Activated CD8-positive, alpha-beta memory T cell treated with anti-CD3 and anti-CD28 coated beads for 1 hour (primary cell): ENCODE measurements at regions not wholly inside any gene's neighbourhood (a gene's known extent, or its start where the extent isn't known, plus 50 kb on each side); places are given as distances from the start of the nearest gene placed in this dataset.

ENCODE experiments used
- DNase-seq, 2 donors: peaks; one replicate each; pipeline ENCODE4 v3.0.0-alpha.2; 2020; ENCODE audit warnings: low read depth in 1 of 2; ENCODE audit errors: extremely low read depth in 1 of 2

DNA sequence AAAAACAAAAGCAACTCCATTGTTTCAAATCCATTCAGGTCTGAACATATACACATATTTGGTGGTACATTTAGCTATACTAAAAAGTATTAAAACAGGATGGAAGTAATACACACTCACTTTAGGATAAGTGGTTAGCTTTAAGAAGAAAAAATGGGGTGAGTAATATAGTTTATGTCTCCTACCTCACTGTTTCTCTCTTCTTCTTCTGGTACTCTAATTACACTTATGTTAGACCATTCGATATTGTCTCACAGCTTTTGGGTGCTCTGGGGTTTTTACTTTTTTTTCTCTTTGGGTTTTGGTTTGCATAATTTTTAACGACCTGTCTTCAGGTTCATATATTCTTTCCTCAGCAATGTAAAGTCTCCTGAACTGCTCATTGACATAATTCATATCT lies 75.4 kb upstream of the AKAP13 start:
- no peak for DNase-seq

- DNase-seq = no peak
These were observed 73.3 kb upstream of the AKAP13 start for GRCh38 chr15:85306946-85307686.

DNA sequence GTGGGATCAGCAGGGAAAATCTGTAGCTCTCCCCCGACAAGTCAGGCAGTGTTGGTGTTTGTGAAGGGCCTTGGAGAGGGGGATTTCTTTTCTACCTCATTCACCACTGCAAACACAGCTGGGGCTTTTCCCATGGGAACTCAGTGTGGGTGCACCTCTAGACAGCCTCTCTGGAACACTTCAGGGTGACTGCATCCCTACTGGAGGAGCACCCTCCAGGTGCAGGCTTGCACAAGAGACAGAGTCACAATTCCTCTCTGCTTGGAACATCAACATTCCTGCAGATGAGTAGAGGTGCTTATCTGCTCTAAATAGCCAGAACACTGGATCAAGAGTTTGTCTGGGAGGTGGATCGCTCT lies 72.7 kb upstream of the AKAP13 start:
- no peak for DNase-seq

DNA sequence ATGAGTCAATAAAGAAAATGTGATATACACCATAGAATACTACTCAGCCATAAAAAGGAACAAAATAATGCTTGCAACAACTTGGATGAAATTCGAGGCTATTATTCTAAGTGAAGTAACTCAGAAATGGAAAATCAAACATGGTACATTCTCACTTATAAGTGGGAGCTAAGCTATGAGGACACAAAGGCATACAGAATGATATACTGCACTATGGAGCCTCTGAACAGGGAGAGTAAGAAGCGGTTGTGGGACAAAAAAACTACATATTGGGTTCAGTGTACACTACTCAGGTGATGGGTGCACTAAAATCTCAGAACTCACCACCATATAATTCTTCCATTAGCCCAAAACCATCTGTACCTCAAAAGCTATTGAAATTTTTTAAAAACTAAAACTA lies 68.8 kb upstream of the AKAP13 start:
- DNase-seq = no peak

- no peak for DNase-seq
These were observed 67.9 kb upstream of the AKAP13 start for GRCh38 chr15:85312486-85312885.

DNA sequence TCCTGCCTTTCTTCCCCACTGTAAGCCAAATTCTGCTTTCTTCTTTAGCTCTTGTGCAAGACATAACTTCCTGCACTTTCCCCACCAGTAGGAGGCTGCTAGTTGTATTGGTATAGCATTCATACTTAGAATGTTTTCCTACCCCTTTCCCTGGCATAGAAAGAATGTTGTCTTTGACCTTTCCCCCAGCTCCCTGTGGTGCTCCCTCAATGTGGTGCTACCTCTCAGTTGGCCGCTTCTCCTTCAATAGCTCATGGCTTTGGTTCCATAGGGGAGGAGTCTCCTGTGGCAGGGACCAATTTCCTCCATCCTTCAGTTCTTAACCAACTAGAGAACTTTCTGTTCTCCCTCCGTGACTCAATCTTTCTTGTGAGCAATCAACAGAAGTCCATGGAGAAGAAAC lies 67.5 kb upstream of the AKAP13 start:
- no peak for DNase-seq

DNA sequence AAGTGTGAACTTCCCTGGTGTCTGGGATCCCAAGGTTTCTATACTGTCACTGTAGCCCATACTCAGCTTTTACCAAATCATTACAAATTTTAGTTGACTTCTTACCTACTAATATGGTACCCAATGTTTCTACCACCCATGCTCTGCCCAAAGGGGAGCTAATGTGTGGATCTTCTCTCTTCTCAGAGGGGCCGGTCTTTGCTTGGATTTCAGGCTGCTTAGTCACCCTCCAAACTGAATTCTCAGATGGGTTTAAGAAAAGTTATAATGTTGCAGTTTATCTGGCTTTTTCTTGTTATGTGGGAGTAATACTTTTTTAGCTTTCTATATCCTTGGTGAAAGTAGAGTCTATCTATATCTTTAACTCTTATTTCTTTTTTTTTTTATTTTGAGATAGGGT lies 67.1 kb upstream of the AKAP13 start:
- no peak for DNase-seq

DNA sequence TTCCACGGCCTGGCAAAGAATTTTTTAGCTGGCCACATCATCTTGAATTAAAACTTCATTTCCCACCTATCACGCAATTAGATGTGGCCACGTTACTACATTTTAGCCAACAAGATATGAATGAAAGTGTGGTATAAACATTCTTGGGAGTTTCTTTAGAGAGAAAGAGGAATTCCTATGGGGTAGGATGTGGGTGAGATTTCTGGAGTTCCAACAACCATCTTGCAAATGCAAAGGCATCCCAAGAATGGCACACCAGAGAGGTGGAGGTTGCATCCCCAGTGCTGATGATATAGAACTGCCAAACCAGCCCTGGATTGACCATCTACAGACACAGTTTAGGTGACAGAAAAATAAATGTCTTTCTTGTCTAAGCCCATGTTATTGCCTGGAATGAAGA lies 66.3 kb upstream of the AKAP13 start:
- DNase-seq = no peak

- DNase-seq = no peak
These were observed 65.8 kb upstream of the AKAP13 start for GRCh38 chr15:85314633-85315032.

GRCh38 chr15:85316244-85316934 lies 64.0 kb upstream of the AKAP13 start:
- no peak for DNase-seq

DNA sequence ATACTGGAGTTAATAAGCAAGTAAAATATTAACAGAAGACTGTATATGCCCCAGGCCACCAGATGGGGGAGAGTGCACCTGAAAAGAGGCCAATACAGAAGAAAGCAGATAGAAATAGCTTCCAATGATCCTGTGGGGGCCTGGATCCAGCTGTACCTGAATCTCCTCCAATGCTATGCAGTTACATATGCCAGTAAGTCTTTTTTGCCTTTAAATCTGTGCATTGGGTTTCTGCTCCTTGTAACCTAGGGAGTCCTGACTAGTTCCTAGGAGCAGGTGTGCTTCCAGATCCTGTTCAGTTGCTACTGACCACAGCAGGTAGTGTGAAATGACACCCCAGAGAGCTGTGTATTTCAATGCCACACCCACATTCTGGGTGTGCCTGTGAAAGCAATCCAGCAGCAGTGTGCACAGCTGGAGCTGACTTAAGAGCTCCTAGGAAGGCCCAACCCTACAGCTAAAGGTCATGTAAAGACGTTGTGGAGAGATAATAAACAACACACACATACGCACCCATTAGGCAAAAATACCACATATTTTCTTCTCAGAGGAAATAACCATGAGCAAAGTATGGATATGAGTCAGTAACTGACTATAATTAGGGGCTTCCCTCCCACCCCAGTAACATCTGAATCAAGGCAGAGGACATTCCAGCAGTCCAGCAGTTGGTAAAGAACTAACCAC lies 62.2 kb upstream of the AKAP13 start:
- DNase-seq = no peak

DNA sequence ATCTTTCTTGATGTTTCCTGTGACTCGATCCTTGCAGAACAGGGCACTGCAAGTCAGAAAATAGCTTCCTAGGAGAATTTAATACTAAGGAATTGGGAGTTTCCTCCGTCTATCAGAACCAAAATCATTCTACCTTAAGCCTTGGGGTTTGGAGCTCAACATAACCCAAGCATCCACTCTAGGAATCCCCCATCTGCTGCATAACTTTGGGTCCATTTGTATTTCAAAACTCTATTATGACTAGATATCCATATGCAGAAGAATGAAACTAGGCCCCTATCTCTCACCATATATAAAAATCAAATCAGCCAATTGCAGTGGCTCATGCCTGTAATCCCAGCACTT lies 61.7 kb upstream of the AKAP13 start:
- DNase-seq = no peak

DNA sequence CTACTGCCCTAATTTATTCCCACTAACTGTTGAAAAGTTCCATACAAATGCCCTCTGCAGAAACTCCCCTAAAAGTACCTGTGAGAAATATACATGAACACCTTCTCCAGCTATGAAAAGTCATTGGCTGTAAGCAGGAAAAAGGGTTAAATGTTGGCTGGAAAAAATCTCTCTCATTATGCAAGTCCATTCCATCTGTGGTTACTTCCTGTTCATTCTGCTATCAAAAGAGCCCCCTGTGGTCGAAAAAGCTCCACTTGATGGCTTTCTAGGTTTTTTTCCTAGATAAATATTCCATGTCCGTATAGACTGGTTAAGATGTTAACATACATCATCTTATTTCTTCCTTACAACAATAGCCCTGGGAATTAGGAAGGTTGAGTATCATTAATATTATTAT lies 56.2 kb upstream of the AKAP13 start:
- no peak for DNase-seq

GRCh38 chr15:85325834-85326233 lies 54.6 kb upstream of the AKAP13 start:
- DNase-seq = no peak

GRCh38 chr15:85326291-85326690 lies 54.1 kb upstream of the AKAP13 start:
- DNase-seq = no peak

- DNase-seq = no peak
These were observed 52.6 kb upstream of the AKAP13 start for GRCh38 chr15:85327820-85328219.

DNA sequence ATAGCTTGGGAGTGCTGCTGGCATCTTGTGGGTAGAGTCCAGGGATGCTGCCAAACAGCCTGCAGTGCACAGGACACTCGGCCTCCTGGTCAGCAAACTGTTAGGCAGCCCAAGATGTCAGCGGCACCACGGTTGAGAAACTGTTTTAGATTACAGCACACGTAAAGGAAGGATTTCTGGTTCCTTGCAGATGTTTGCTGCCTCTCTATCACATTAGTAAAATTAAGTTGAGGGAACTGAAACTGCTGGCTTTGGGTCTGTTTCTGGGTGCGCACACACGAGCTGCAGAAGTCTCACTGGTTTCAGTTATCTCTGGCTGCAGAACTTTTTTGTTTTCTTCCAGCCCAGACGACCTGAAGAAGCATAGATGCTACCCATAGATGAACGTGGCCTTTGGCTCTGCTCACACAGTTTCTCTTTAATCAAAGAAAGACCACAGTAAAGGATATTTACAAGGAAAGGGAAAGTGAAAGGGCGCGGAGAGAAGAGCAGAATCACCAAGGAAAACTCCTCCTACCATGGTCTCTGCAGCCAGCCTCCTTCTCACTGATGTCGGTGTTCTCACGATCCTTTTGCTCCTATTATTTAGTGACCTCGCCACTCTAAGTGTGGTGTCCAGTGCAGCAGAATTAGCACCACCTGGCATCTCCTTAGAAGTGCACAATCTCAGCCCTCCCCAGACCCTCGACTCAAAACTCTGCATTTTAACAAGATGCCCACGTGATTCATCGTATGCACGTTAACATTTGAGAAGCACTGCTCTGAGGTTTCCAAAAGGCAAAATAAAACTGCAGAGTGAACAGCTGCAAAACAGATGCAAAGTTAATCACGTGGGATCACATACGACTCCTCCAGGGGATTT lies 50.6 kb upstream of the AKAP13 start:
- no peak for DNase-seq
